ENCODE measurements at regions not wholly inside any gene's neighbourhood (a gene's known extent, or its start where the extent isn't known, plus 50 kb on each side); places are given as distances from the start of the nearest gene placed in this dataset.

GRCh38 chr4:104166749-104167148 is 327.9 kb downstream of the CXXC4 start:
- Histone ChIP-seq H3K9me3 (replicated peaks; ENCODE audit: control insufficient read depth, low read depth, low read length) (no peaks in the 10 kb centered on the region), H3K36me3 (ENCODE audit: control insufficient read depth, insufficient read depth, low read length) (no peaks in the 10 kb centered on the region), H3K27me3 (ENCODE audit: control insufficient read depth, insufficient read depth, low read length) (no peaks in the 10 kb centered on the region), H3K4me3 (ENCODE audit: low read length) (no peak overlapping the region), H3K4me1 (ENCODE audit: control insufficient read depth, insufficient read depth, low read length) (no peaks in the 10 kb centered on the region), H3K27ac (ENCODE audit: low read length) (no peak overlapping the region)
- WGBS (ENCODE audit: insufficient coverage) = no CpG with 5 or more reads among the region's 1 CpG
- DNase-seq = no peak

DNA sequence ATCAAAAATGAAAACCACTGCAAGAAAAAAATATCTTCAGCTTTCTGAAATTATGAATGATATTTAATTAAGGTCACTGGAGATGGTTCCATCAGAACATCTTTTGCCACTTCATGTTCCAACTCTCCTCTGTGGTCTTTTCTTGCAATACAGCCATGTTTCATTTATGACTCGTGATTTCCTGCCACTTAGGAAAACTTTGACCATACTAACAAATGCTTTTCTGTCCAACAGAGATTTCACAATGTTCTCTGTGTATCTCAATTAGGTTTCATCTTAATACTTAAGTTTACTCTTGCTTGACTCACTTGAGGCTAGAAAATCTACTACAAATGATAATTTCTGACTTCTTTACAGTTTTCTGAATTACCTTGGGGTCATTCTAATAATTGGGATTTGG is 330.9 kb downstream of the CXXC4 start:
- Histone ChIP-seq H3K9me3 (replicated peaks; ENCODE audit: control insufficient read depth, low read depth, low read length) (no peaks in the 10 kb centered on the region), H3K4me1 (ENCODE audit: control insufficient read depth, insufficient read depth, low read length) (no peaks in the 10 kb centered on the region), H3K4me3 (ENCODE audit: low read length) (no peak overlapping the region), H3K36me3 (ENCODE audit: control insufficient read depth, insufficient read depth, low read length) (no peaks in the 10 kb centered on the region), H3K27me3 (ENCODE audit: control insufficient read depth, insufficient read depth, low read length) (no peaks in the 10 kb centered on the region), H3K27ac (ENCODE audit: low read length) (no peak overlapping the region)
- DNase-seq = no peak
- no CpG with 5 or more reads among the region's 1 CpG for WGBS (ENCODE audit: insufficient coverage)

- DNase-seq = no peak
- WGBS (ENCODE audit: insufficient coverage) = no CpG with 5 or more reads among the region's 1 CpG
- Histone ChIP-seq H3K4me3 (ENCODE audit: low read length) (no peak overlapping the region), H3K36me3 (ENCODE audit: control insufficient read depth, insufficient read depth, low read length) (no peaks in the 10 kb centered on the region), H3K4me1 (ENCODE audit: control insufficient read depth, insufficient read depth, low read length) (no peaks in the 10 kb centered on the region), H3K27ac (ENCODE audit: low read length) (no peak overlapping the region), H3K27me3 (ENCODE audit: control insufficient read depth, insufficient read depth, low read length) (no peaks in the 10 kb centered on the region), H3K9me3 (replicated peaks; ENCODE audit: control insufficient read depth, low read depth, low read length) (no peaks in the 10 kb centered on the region)
Measured at GRCh38 chr4:104146048-104146447, 348.6 kb downstream of the CXXC4 start.

- no peaks in the 10 kb centered on the region for H3K36me3 ChIP-seq (ENCODE audit: control insufficient read depth, insufficient read depth, low read length)
- whole genome bisulfite sequencing (ENCODE audit: insufficient coverage) = no CpG with 5 or more reads among the region's 1 CpG
- no peak for DNase-seq
Measured at GRCh38 chr4:104138116-104138515, 356.6 kb downstream of the CXXC4 start.

DNA sequence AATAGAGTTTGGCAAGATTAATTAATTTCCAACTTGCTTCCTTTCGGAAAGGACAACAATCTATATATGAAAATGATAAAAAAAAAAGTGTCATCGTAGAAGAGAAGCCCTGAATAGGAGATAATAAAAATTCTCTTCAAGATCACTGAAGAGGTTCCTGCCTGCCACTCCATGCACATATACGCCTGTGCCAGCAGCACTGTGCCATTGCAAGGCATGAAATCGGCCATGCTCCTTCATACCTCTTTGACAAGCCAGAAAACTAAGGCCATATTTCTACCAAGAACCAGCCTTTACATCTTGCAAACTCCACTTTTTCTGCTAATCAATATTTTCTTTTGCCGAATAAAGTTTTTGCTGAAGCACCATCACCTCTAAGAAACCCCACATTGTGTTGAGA is 365.5 kb downstream of the CXXC4 start:
- DNase-seq = no peak
- H3K9me3 ChIP-seq (replicated peaks; ENCODE audit: control insufficient read depth, low read depth, low read length) = no peaks in the 10 kb centered on the region
- WGBS (ENCODE audit: insufficient coverage) = 85% methylated on average over 2 of the region's 5 CpGs

More at GRCh38 chr4:104138116-104138515, 356.6 kb downstream of the CXXC4 start:
- Histone ChIP-seq H3K9me3 (replicated peaks; ENCODE audit: control insufficient read depth, low read depth, low read length) (no peaks in the 10 kb centered on the region), H3K4me1 (ENCODE audit: control insufficient read depth, insufficient read depth, low read length) (no peaks in the 10 kb centered on the region), H3K4me3 (ENCODE audit: low read length) (no peak overlapping the region), H3K27me3 (ENCODE audit: control insufficient read depth, insufficient read depth, low read length) (no peaks in the 10 kb centered on the region), H3K27ac (ENCODE audit: low read length) (no peak overlapping the region)

GRCh38 chr4:104128850-104129213 is 365.9 kb downstream of the CXXC4 start:
- Histone ChIP-seq H3K36me3 (ENCODE audit: control insufficient read depth, insufficient read depth, low read length) (no peaks in the 10 kb centered on the region), H3K4me1 (ENCODE audit: control insufficient read depth, insufficient read depth, low read length) (no peaks in the 10 kb centered on the region), H3K4me3 (ENCODE audit: low read length) (no peak overlapping the region), H3K27ac (ENCODE audit: low read length) (no peak overlapping the region), H3K9me3 (replicated peaks; ENCODE audit: control insufficient read depth, low read depth, low read length) (no peaks in the 10 kb centered on the region), H3K27me3 (ENCODE audit: control insufficient read depth, insufficient read depth, low read length) (no peaks in the 10 kb centered on the region)
- DNase-seq = no peak

More for the DNA sequence above, 365.5 kb downstream of the CXXC4 start:
- Histone ChIP-seq H3K4me3 (ENCODE audit: low read length) (no peak overlapping the region), H3K27me3 (ENCODE audit: control insufficient read depth, insufficient read depth, low read length) (no peaks in the 10 kb centered on the region), H3K36me3 (ENCODE audit: control insufficient read depth, insufficient read depth, low read length) (no peaks in the 10 kb centered on the region), H3K4me1 (ENCODE audit: control insufficient read depth, insufficient read depth, low read length) (no peaks in the 10 kb centered on the region), H3K27ac (ENCODE audit: low read length) (no peak overlapping the region)

DNA sequence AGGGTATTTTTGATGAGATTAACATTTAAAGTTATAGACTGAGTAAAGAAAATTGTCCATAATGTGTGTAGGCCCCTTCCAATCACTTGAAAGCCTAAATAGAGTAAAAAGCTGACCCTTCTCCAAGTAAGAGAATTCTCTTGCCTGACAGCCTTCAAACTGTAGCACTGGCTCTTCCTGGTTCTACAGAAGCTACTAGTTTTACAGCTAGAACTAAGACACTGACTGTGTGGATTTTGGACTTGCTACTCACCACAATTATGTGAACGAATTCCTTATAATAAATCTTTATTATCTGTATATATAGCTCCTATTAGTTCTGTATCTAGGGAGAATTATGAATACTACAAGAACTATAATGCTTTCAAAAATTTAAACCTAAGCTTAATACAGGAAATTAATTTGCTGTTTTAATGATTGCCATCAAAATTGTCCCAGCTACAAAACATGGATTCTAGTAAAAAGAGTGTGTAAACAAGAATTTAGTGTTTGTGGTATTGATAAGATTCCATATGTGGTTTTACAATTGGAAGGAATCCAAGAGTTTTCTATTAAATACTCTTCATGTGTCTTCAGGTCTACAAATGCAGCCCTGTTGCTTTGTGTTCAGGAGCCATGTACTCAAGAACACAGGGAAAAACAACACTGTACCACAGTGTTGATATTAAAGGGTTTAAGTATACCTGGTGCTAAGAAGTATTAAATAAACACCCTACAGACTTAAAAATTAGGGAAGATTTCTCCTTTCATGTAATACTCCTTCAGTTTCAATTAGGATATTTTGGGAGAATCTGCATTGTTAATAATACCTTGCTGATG is 366.5 kb downstream of the CXXC4 start:
- WGBS (ENCODE audit: insufficient coverage) = no CpG with 5 or more reads among the region's 1 CpG
- Histone ChIP-seq H3K27ac (ENCODE audit: low read length) (no peak overlapping the region), H3K36me3 (ENCODE audit: control insufficient read depth, insufficient read depth, low read length) (no peaks in the 10 kb centered on the region), H3K9me3 (replicated peaks; ENCODE audit: control insufficient read depth, low read depth, low read length) (no peaks in the 10 kb centered on the region), H3K27me3 (ENCODE audit: control insufficient read depth, insufficient read depth, low read length) (no peaks in the 10 kb centered on the region), H3K4me3 (ENCODE audit: low read length) (no peak overlapping the region), H3K4me1 (ENCODE audit: control insufficient read depth, insufficient read depth, low read length) (no peaks in the 10 kb centered on the region)
- no peak for DNase-seq

- no peaks in the 10 kb centered on the region for H3K36me3 ChIP-seq (ENCODE audit: control insufficient read depth, insufficient read depth, low read length)
- no peak for DNase-seq
- no peak overlapping the region for H3K4me3 ChIP-seq (ENCODE audit: low read length)
- H3K27ac ChIP-seq (ENCODE audit: low read length) = no peak overlapping the region
- H3K27me3 ChIP-seq (ENCODE audit: control insufficient read depth, insufficient read depth, low read length) = no peaks in the 10 kb centered on the region
- no peaks in the 10 kb centered on the region for H3K9me3 ChIP-seq (replicated peaks; ENCODE audit: control insufficient read depth, low read depth, low read length)
- H3K4me1 ChIP-seq (ENCODE audit: control insufficient read depth, insufficient read depth, low read length) = no peaks in the 10 kb centered on the region
- no CpG with 5 or more reads among the region's 4 CpGs for WGBS (ENCODE audit: insufficient coverage)
Measured at GRCh38 chr4:104123021-104123420, 371.7 kb downstream of the CXXC4 start.

- H3K4me1 ChIP-seq (ENCODE audit: control insufficient read depth, insufficient read depth, low read length) = no peaks in the 10 kb centered on the region
- H3K27me3 ChIP-seq (ENCODE audit: control insufficient read depth, insufficient read depth, low read length) = no peaks in the 10 kb centered on the region
- no peaks in the 10 kb centered on the region for H3K36me3 ChIP-seq (ENCODE audit: control insufficient read depth, insufficient read depth, low read length)
- H3K27ac ChIP-seq (ENCODE audit: low read length) = no peak overlapping the region
- WGBS (ENCODE audit: insufficient coverage) = no CpG with 5 or more reads among the region's 1 CpG
- H3K9me3 ChIP-seq (replicated peaks; ENCODE audit: control insufficient read depth, low read depth, low read length) = peaks cover 2% of the 10 kb centered on the region
- H3K4me3 ChIP-seq (ENCODE audit: low read length) = no peak overlapping the region
- no peak for DNase-seq
Measured at GRCh38 chr4:104117776-104118175, 376.9 kb downstream of the CXXC4 start.

- no peak overlapping the region for H3K27ac ChIP-seq (ENCODE audit: low read length)
- DNase-seq = no peak
- no peak overlapping the region for H3K4me3 ChIP-seq (ENCODE audit: low read length)
- no peaks in the 10 kb centered on the region for H3K36me3 ChIP-seq (ENCODE audit: control insufficient read depth, insufficient read depth, low read length)
- H3K27me3 ChIP-seq (ENCODE audit: control insufficient read depth, insufficient read depth, low read length) = no peaks in the 10 kb centered on the region
- 100% methylated on average over 1 of the region's 3 CpGs for WGBS (ENCODE audit: insufficient coverage)
- H3K4me1 ChIP-seq (ENCODE audit: control insufficient read depth, insufficient read depth, low read length) = no peaks in the 10 kb centered on the region
- H3K9me3 ChIP-seq (replicated peaks; ENCODE audit: control insufficient read depth, low read depth, low read length) = peaks cover 2% of the 10 kb centered on the region
Measured at GRCh38 chr4:104113850-104114249, 380.8 kb downstream of the CXXC4 start.

- no peak overlapping the region for H3K4me3 ChIP-seq (ENCODE audit: low read length)
- no peak for DNase-seq
- no peaks in the 10 kb centered on the region for H3K36me3 ChIP-seq (ENCODE audit: control insufficient read depth, insufficient read depth, low read length)
- no peaks in the 10 kb centered on the region for H3K27me3 ChIP-seq (ENCODE audit: control insufficient read depth, insufficient read depth, low read length)
- no peak overlapping the region for H3K27ac ChIP-seq (ENCODE audit: low read length)
- H3K9me3 ChIP-seq (replicated peaks; ENCODE audit: control insufficient read depth, low read depth, low read length) = peaks cover 9% of the 10 kb centered on the region
- no peaks in the 10 kb centered on the region for H3K4me1 ChIP-seq (ENCODE audit: control insufficient read depth, insufficient read depth, low read length)
Measured at GRCh38 chr4:104099141-104099540, 379.4 kb upstream of the TACR3 start.

Measured in muscle of leg (tissue), 3 donors.